SKM-1 (cell line): ENCODE measurements at regions not wholly inside any gene's neighbourhood (a gene's known extent, or its start where the extent isn't known, plus 50 kb on each side); places are given as distances from the start of the nearest gene placed in this dataset.

Experiments used
- DNase-seq: peaks from one replicate; lab custom pipeline; 2025; ENCODE audit not compliant: unreplicated experiment; lab: John Stamatoyannopoulos, UW

GRCh38 chr6:170117111-170117972 lies 173.5 kb downstream of the DLL1 start:
- no peak for DNase-seq

GRCh38 chr6:170116636-170117035 lies 174.2 kb downstream of the DLL1 start:
- no peak for DNase-seq

GRCh38 chr6:170114956-170115855 lies 175.7 kb downstream of the DLL1 start:
- DNase-seq = no peak

- no peak for DNase-seq
These were observed 176.5 kb downstream of the DLL1 start for GRCh38 chr6:170114187-170114945.

GRCh38 chr6:170113141-170113540 lies 177.7 kb downstream of the DLL1 start:
- DNase-seq = no peak

GRCh38 chr6:170112583-170112860 lies 178.4 kb downstream of the DLL1 start:
- DNase-seq = no peak

GRCh38 chr6:170111816-170112582 lies 178.9 kb downstream of the DLL1 start:
- no peak for DNase-seq

GRCh38 chr6:170111141-170111664 lies 179.7 kb downstream of the DLL1 start:
- no peak for DNase-seq

GRCh38 chr6:170110201-170111140 lies 180.4 kb downstream of the DLL1 start:
- DNase-seq = no peak

- DNase-seq = no peak
These were observed 181.8 kb downstream of the DLL1 start for GRCh38 chr6:170108890-170109587.

GRCh38 chr6:170108456-170108855 lies 182.4 kb downstream of the DLL1 start:
- DNase-seq = no peak

GRCh38 chr6:170107606-170108222 lies 183.2 kb downstream of the DLL1 start:
- no peak for DNase-seq

GRCh38 chr6:170106906-170107525 lies 183.9 kb downstream of the DLL1 start:
- no peak for DNase-seq

GRCh38 chr6:170102582-170103481 lies 188.0 kb downstream of the DLL1 start:
- DNase-seq = no peak

- no peak for DNase-seq
These were observed 188.8 kb downstream of the DLL1 start for GRCh38 chr6:170102038-170102437.

GRCh38 chr6:170101281-170102035 lies 189.4 kb downstream of the DLL1 start:
- no peak for DNase-seq
